ENCODE measurements at regions not wholly inside any gene's neighbourhood (a gene's known extent, or its start where the extent isn't known, plus 50 kb on each side); places are given as distances from the start of the nearest gene placed in this dataset.
"Not testable (repeated sequence)": the region's sequence is repeated elsewhere in the genome, so short reads cannot be mapped to it uniquely, and the experiment has no call there.

- no peak for DNase-seq (ENCODE audit: low spot score)
Observed at GRCh38 chr5:135094339-135095051, 60.5 kb upstream of the PITX1 start.

GRCh38 chr5:135093483-135093882 lies 59.5 kb upstream of the PITX1 start:
- DNase-seq (ENCODE audit: low spot score) = not testable (repeated sequence)

- no peak for DNase-seq (ENCODE audit: low spot score)
Observed at GRCh38 chr5:135092476-135092875, 58.4 kb upstream of the PITX1 start.

- no peak for DNase-seq (ENCODE audit: low spot score)
Observed at GRCh38 chr5:135091286-135091685, 57.3 kb upstream of the PITX1 start.

- DNase-seq (ENCODE audit: low spot score) = no peak
Observed at GRCh38 chr5:135089912-135090311, 55.9 kb upstream of the PITX1 start.

- DNase-seq (ENCODE audit: low spot score) = no peak
Observed at GRCh38 chr5:135088911-135089310, 54.9 kb upstream of the PITX1 start.

- no peak for DNase-seq (ENCODE audit: low spot score)
Observed at GRCh38 chr5:135087950-135088349, 53.9 kb upstream of the PITX1 start.

GRCh38 chr5:135085936-135086725 lies 52.1 kb upstream of the PITX1 start:
- DNase-seq (ENCODE audit: low spot score) = no peak

- no peak for DNase-seq (ENCODE audit: low spot score)
Observed at GRCh38 chr5:135085133-135085935, 51.3 kb upstream of the PITX1 start.
